ENCODE measurements at regions not wholly inside any gene's neighbourhood (a gene's known extent, or its start where the extent isn't known, plus 50 kb on each side); places are given as distances from the start of the nearest gene placed in this dataset.

DNA sequence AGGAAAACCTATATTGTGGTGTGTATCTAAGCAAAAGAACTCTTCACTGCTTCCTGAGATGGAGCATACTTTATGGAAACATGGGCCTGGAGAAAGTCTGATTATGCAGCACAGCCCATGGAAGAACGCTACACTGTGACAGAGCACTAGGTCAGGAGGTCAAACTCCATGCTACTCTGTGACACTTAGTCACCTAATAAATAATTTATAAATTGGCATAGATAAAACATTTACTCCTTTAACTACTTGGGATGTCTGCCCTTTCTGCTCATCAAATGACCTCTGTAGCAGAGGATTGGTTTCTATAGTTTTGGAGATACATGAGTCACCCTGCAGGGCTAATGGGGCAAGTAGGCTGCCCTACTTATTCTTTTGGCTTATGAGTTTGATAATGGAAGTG is 134.7 kb upstream of the BANK1 start:
- no peak for DNase-seq (ENCODE audit: extremely low read depth, low read depth)
- TF ChIP-seq, protein P1, sequence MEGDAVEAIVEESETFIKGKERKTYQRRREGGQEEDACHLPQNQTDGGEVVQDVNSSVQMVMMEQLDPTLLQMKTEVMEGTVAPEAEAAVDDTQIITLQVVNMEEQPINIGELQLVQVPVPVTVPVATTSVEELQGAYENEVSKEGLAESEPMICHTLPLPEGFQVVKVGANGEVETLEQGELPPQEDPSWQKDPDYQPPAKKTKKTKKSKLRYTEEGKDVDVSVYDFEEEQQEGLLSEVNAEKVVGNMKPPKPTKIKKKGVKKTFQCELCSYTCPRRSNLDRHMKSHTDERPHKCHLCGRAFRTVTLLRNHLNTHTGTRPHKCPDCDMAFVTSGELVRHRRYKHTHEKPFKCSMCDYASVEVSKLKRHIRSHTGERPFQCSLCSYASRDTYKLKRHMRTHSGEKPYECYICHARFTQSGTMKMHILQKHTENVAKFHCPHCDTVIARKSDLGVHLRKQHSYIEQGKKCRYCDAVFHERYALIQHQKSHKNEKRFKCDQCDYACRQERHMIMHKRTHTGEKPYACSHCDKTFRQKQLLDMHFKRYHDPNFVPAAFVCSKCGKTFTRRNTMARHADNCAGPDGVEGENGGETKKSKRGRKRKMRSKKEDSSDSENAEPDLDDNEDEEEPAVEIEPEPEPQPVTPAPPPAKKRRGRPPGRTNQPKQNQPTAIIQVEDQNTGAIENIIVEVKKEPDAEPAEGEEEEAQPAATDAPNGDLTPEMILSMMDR (IDR thresholded peaks at IDR 0.05; ENCODE audit: low read depth, low read length, missing control alignments), result no peak
- H3K4me3 ChIP-seq (replicated peaks; ENCODE audit: low read depth, low read length), result no peak overlapping the region

DNA sequence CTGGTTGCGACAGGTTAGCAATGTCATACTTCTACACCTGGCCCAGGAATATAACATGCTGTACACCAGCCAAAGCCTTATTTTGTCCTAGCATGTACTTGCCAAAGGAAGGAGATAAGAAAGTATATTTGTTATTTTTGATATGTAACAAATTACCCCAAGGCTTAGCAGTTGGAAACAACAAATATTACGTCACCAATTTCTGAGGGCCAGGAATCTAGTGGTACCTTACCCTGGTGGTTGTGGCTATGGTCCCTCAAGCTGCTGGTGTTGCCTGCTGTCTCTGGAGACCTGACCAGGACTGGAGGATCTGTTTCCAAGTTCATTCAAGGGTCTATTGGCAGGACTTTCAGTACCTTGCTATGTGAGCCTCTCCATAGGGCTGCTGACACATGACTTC is 135.5 kb upstream of the BANK1 start:
- DNase-seq (ENCODE audit: extremely low read depth, low read depth), result no peak
- TF ChIP-seq, protein P1 (IDR thresholded peaks at IDR 0.05; ENCODE audit: low read depth, low read length, missing control alignments), result no peak
- no peak overlapping the region for H3K4me3 ChIP-seq (replicated peaks; ENCODE audit: low read depth, low read length)

GRCh38 chr4:101651778-101652177 is 138.8 kb upstream of the BANK1 start:
- H3K4me3 ChIP-seq (replicated peaks; ENCODE audit: low read depth, low read length), result no peak overlapping the region
- no peak for DNase-seq (ENCODE audit: extremely low read depth, low read depth)
- TF ChIP-seq, protein P1 (IDR thresholded peaks at IDR 0.05; ENCODE audit: low read depth, low read length, missing control alignments), result no peak

- DNase-seq (ENCODE audit: extremely low read depth, low read depth), result no peak
- H3K4me3 ChIP-seq (replicated peaks; ENCODE audit: low read depth, low read length), result no peak overlapping the region
- TF ChIP-seq, protein P1 (IDR thresholded peaks at IDR 0.05; ENCODE audit: low read depth, low read length, missing control alignments), result no peak
These were observed 140.6 kb upstream of the BANK1 start for GRCh38 chr4:101649790-101650515.

- no peak for DNase-seq (ENCODE audit: extremely low read depth, low read depth)
- TF ChIP-seq, protein P1 (IDR thresholded peaks at IDR 0.05; ENCODE audit: low read depth, low read length, missing control alignments), result no peak
- no peak overlapping the region for H3K4me3 ChIP-seq (replicated peaks; ENCODE audit: low read depth, low read length)
These were observed 142.9 kb upstream of the BANK1 start for GRCh38 chr4:101647710-101648034.

DNA sequence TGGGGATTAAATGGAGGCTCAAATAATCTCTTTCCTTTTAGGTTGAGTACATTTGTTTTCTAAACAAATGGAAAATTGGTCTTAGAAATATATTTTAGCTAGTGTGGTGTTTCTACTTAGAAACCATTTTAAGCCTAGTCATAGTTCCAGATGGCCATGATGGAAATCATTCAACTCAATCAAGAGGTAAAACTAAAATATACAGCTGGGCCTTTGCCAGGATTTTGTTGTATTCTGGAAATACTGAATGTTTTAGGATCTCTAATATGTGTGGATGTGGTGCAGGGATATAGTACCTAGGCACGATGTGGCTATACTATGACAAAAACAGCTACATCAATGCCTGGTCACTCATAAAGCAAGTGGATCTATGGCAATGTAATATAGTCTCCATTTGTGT is 146.0 kb upstream of the BANK1 start:
- no peak overlapping the region for H3K4me3 ChIP-seq (replicated peaks; ENCODE audit: low read depth, low read length)
- DNase-seq (ENCODE audit: extremely low read depth, low read depth), result no peak
- TF ChIP-seq, protein P1 (IDR thresholded peaks at IDR 0.05; ENCODE audit: low read depth, low read length, missing control alignments), result no peak

Data from HFF-Myc (cell line).